ENCODE measurements at regions not wholly inside any gene's neighbourhood (a gene's known extent, or its start where the extent isn't known, plus 50 kb on each side); places are given as distances from the start of the nearest gene placed in this dataset.

- ChIA-PET POLR2A (no interaction called here), CTCF (interaction anchor here (1.5 kb wide), 1 partner anchor 14 kb away, joined by 7 read pairs; no protein-coding TSS in a partner anchor)
- BruUV-seq (replicated peaks): no TSS peak
- intact Hi-C loops (cut with micrococcal nuclease; ENCODE audit: unreplicated experiment): no loop called here
- H3K27ac Mint-ChIP-seq (ENCODE audit: unreplicated experiment): no peak overlapping the region
- TF ChIP-seq CTCF (IDR thresholded peaks at IDR 0.05; ENCODE audit: insufficient read depth in 1 of 2, low read depth in 1 of 2, low read length in 1 of 2, severe bottlenecking in 1 of 2, unreplicated experiment in 1 of 2): no peak
- no peak overlapping the region for H3K4me3 Mint-ChIP-seq (ENCODE audit: unreplicated experiment)
- Histone ChIP-seq H3K36me3 (ENCODE audit: control insufficient read depth, insufficient read depth, low read length) (no peaks in the 10 kb centered on the region), H3K27me3 (replicated peaks; ENCODE audit: control insufficient read depth, insufficient read depth, low read length) (no peaks in the 10 kb centered on the region), H3K4me3 (ENCODE audit: low read depth, low read length) (no peak overlapping the region), H3K4me1 (no peaks in the 10 kb centered on the region), H3K9me3 (no peaks in the 10 kb centered on the region)
- H3K9me3 Mint-ChIP-seq (ENCODE audit: unreplicated experiment): no peaks in the 10 kb centered on the region
- H3K27me3 Mint-ChIP-seq (ENCODE audit: insufficient read depth, unreplicated experiment): no peaks in the 10 kb centered on the region
- no peak for DNase-seq
- H3K36me3 Mint-ChIP-seq (ENCODE audit: insufficient read depth, unreplicated experiment): no peaks in the 10 kb centered on the region
- H3K4me1 Mint-ChIP-seq (ENCODE audit: low read depth, unreplicated experiment): peaks cover 13% of the 10 kb centered on the region
These were observed 54.0 kb upstream of the CDKN3 start for GRCh38 chr14:54342806-54343205.

- CTCF ChIA-PET: interaction anchor here (1.5 kb wide), 1 partner anchor 14 kb away, joined by 7 read pairs; no protein-coding TSS in a partner anchor
- intact Hi-C loops (cut with micrococcal nuclease; ENCODE audit: unreplicated experiment): no loop called here
- POLR2A ChIA-PET: interaction anchor here (0.5 to 0.6 kb wide), 2 partner anchors 10 to 432 kb away, joined by 3 to 9 read pairs; no protein-coding TSS in a partner anchor
These were observed 53.3 kb upstream of the CDKN3 start for GRCh38 chr14:54343272-54344121.

GRCh38 chr14:54344445-54344844, 52.4 kb upstream of the CDKN3 start:
- H3K4me3 ChIP-seq (ENCODE audit: low read depth, low read length): no peak overlapping the region
- CTCF ChIA-PET: interaction anchor here (1.5 kb wide), 1 partner anchor 15 kb away, joined by 7 read pairs; no protein-coding TSS in a partner anchor
- no peaks in the 10 kb centered on the region for H3K27me3 ChIP-seq (replicated peaks; ENCODE audit: control insufficient read depth, insufficient read depth, low read length)
- BruUV-seq (replicated peaks): no TSS peak
- Mint-ChIP-seq H3K9me3 (ENCODE audit: unreplicated experiment) (no peaks in the 10 kb centered on the region), H3K36me3 (ENCODE audit: insufficient read depth, unreplicated experiment) (no peaks in the 10 kb centered on the region), H3K4me1 (ENCODE audit: low read depth, unreplicated experiment) (peaks cover 7% of the 10 kb centered on the region), H3K27ac (ENCODE audit: unreplicated experiment) (no peak overlapping the region), H3K4me3 (ENCODE audit: unreplicated experiment) (no peak overlapping the region), H3K27me3 (ENCODE audit: insufficient read depth, unreplicated experiment) (no peaks in the 10 kb centered on the region)
- no peaks in the 10 kb centered on the region for H3K9me3 ChIP-seq
- intact Hi-C loops (cut with micrococcal nuclease; ENCODE audit: unreplicated experiment): no loop called here
- no peak for TF ChIP-seq CTCF (IDR thresholded peaks at IDR 0.05; ENCODE audit: insufficient read depth in 1 of 2, low read depth in 1 of 2, low read length in 1 of 2, severe bottlenecking in 1 of 2, unreplicated experiment in 1 of 2)
- DNase-seq: no peak
- H3K36me3 ChIP-seq (ENCODE audit: control insufficient read depth, insufficient read depth, low read length): no peaks in the 10 kb centered on the region
- H3K4me1 ChIP-seq: no peaks in the 10 kb centered on the region
- POLR2A ChIA-PET: no interaction called here

More at GRCh38 chr14:54343272-54344121, 53.3 kb upstream of the CDKN3 start:
- no peak overlapping the region for H3K27ac Mint-ChIP-seq (ENCODE audit: unreplicated experiment)
- BruUV-seq (replicated peaks): no TSS peak
- Histone ChIP-seq H3K36me3 (ENCODE audit: control insufficient read depth, insufficient read depth, low read length) (no peaks in the 10 kb centered on the region), H3K27me3 (replicated peaks; ENCODE audit: control insufficient read depth, insufficient read depth, low read length) (no peaks in the 10 kb centered on the region), H3K9me3 (no peaks in the 10 kb centered on the region), H3K4me1 (no peaks in the 10 kb centered on the region), H3K4me3 (ENCODE audit: low read depth, low read length) (no peak overlapping the region)
- TF ChIP-seq CTCF (IDR thresholded peaks at IDR 0.05; ENCODE audit: insufficient read depth in 1 of 2, low read depth in 1 of 2, low read length in 1 of 2, severe bottlenecking in 1 of 2, unreplicated experiment in 1 of 2): no peak
- no peaks in the 10 kb centered on the region for H3K27me3 Mint-ChIP-seq (ENCODE audit: insufficient read depth, unreplicated experiment)
- DNase-seq: no peak
- peaks cover 12% of the 10 kb centered on the region for H3K4me1 Mint-ChIP-seq (ENCODE audit: low read depth, unreplicated experiment)
- H3K9me3 Mint-ChIP-seq (ENCODE audit: unreplicated experiment): no peaks in the 10 kb centered on the region
- H3K36me3 Mint-ChIP-seq (ENCODE audit: insufficient read depth, unreplicated experiment): no peaks in the 10 kb centered on the region
- no peak overlapping the region for H3K4me3 Mint-ChIP-seq (ENCODE audit: unreplicated experiment)

All from Caco-2 (cell line).